ENCODE measurements at regions not wholly inside any gene's neighbourhood (a gene's known extent, or its start where the extent isn't known, plus 50 kb on each side); places are given as distances from the start of the nearest gene placed in this dataset.

DNA sequence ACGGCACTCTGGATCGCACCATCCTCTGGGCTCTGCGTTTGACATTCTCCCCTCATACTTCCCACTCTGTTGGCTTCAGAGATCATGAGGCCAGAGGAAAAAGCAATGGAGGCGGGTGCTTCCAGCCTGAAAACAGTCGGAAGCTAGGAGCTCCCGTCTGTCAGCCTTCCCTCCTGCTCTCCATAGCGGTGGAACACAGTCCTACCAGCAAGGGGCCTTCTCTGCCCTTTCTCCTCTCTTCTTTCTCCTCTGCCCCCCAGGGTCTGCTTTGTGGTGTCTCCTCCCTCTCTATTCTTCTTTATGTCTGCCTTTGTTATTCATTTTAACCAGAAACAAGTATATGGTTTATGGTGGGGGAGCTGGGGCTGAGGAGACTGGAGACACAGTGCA is 152.5 kb upstream of the NFIB start:
- TF ChIP-seq, protein P1, sequence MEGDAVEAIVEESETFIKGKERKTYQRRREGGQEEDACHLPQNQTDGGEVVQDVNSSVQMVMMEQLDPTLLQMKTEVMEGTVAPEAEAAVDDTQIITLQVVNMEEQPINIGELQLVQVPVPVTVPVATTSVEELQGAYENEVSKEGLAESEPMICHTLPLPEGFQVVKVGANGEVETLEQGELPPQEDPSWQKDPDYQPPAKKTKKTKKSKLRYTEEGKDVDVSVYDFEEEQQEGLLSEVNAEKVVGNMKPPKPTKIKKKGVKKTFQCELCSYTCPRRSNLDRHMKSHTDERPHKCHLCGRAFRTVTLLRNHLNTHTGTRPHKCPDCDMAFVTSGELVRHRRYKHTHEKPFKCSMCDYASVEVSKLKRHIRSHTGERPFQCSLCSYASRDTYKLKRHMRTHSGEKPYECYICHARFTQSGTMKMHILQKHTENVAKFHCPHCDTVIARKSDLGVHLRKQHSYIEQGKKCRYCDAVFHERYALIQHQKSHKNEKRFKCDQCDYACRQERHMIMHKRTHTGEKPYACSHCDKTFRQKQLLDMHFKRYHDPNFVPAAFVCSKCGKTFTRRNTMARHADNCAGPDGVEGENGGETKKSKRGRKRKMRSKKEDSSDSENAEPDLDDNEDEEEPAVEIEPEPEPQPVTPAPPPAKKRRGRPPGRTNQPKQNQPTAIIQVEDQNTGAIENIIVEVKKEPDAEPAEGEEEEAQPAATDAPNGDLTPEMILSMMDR (IDR thresholded peaks at IDR 0.05): no peak
- no peak for TF ChIP-seq POLR2A (IDR thresholded peaks at IDR 0.05)

Measured in Peyer's patch (tissue), 4 donors.